Right lobe of liver (tissue), 6 donors: ENCODE measurements at regions not wholly inside any gene's neighbourhood (a gene's known extent, or its start where the extent isn't known, plus 50 kb on each side); places are given as distances from the start of the nearest gene placed in this dataset.
A peak's percentile ranks its signal among the peaks of the same experiment; 100 is the strongest.

Source experiments
- ATAC-seq, 4 donors: fragments of 200-7000 bp; cut with Tn5 transposase; one replicate each; pipeline ENCODE4 v1.9.1; 2020; ENCODE audit warnings: mild to moderate bottlenecking in 4 of 4, moderate library complexity in 4 of 4
- DNase-seq, 3 donors: peaks; one replicate each; pipeline ENCODE4 v3.0.0-alpha.2; 2020
- H3K27ac ChIP-seq, 3 donors: fragments of 200-600 bp; one replicate each; pipeline ENCODE4 v1.8.0; 2022
- H3K27me3 ChIP-seq, 2 donors: fragments of 200-600 bp; one replicate each; pipeline ENCODE4 v1.8.0; 2022
- H3K36me3 ChIP-seq, 4 donors: fragments of 200-600 bp; sonication (generic) in 1 of 4; one replicate each; pipeline versions ENCODE4 v1.5.1 to v1.8.0; 2017 to 2022; ENCODE audit warnings: control low read depth in 1 of 4
- H3K4me1 ChIP-seq, 4 donors: fragments of 200-600 bp; sonication (generic) in 1 of 4; one replicate each; pipeline versions ENCODE4 v1.5.1 to v1.8.0; 2017 to 2022; ENCODE audit warnings: control low read depth in 1 of 4
- H3K4me3 ChIP-seq, 3 donors: fragments of 200-600 bp; one replicate each; pipeline ENCODE4 v1.8.0; 2022
- H3K9me3 ChIP-seq, 4 donors: fragments of 200-600 bp; sonication (generic) in 1 of 4; one replicate each; pipeline versions ENCODE4 v1.5.1 to v1.8.0; 2017 to 2022; ENCODE audit warnings: control low read depth in 1 of 4
- POLR2A ChIP-seq: fragments of 450-650 bp; IDR thresholded peaks from one replicate; pipeline ENCODE4 v1.6.1; 2017; ENCODE audit warnings: antibody characterized with exemption, mild to moderate bottlenecking
- WGBS: methylation state at CpG from one replicate; pipeline ENCODE4 v1.1.6; 2018; ENCODE audit warnings: low coverage, low lambda C conversion rate; ENCODE audit not compliant: insufficient coverage; ENCODE audit errors: missing lambda C conversion rate; 5-methylcytosine and 5-hydroxymethylcytosine counted together
- intact Hi-C, 2 donors: fragments of 100-400 bp; cut with DNase I; formaldehyde crosslinking; loops; one replicate each; pipeline versions ENCODE4 v1.11.2 to v1.14.1; 2022
- TF ChIP-seq, protein P1 (sequence below), 4 donors: fragments of 200-600 bp in 3 of 4; fragments of 450-650 bp in 1 of 4; IDR thresholded peaks; one replicate each; pipeline versions ENCODE4 v1.5.1 to v1.8.0; 2016 to 2022; ENCODE audit warnings: antibody characterized with exemption in 4 of 4, mild to moderate bottlenecking in 2 of 4
- donor health status: DM: no; HTN: yes; CAD: no.
- donor health status: DM: no; HTN: no; CAD: no.
- donor health status: DM: no; HTN: no; CAD: no.
- donor health status: DM: no; HTN: yes; CAD: no.
- donor health status: DM: no; HTN: yes; CAD: no.

DNA sequence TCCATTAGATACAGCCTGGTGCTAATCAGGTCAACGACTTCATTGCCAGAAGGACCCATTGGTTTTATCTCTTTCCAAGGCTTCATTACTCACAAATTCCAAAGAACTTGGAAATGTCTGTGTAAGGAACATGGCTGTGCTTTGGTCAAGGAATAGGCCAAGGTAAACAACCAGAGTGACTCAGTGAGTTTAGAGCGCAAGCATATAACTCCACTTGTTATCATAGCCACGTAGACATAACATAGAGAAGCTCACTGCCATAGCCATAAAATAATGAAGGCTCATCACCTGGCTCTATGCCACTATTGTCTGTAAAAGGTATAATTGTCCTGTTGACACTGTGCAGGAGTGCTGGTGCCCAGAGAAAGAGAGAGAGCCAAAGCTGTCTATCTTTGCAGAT lies 139.3 kb upstream of the PLCXD3 start:
- WGBS = 68% methylated on average over 3 of the region's 3 CpGs
- H3K9me3 ChIP-seq = no peaks in the 10 kb centered on the region
- no peak overlapping the region for H3K4me3 ChIP-seq
- H3K27ac ChIP-seq = no peak overlapping the region
- H3K27me3 ChIP-seq = no peaks in the 10 kb centered on the region
- H3K36me3 ChIP-seq = no peaks in the 10 kb centered on the region
- no peaks in the 10 kb centered on the region for H3K4me1 ChIP-seq
- ATAC-seq = no peak
- TF ChIP-seq POLR2A = no peak
- TF ChIP-seq, protein P1, sequence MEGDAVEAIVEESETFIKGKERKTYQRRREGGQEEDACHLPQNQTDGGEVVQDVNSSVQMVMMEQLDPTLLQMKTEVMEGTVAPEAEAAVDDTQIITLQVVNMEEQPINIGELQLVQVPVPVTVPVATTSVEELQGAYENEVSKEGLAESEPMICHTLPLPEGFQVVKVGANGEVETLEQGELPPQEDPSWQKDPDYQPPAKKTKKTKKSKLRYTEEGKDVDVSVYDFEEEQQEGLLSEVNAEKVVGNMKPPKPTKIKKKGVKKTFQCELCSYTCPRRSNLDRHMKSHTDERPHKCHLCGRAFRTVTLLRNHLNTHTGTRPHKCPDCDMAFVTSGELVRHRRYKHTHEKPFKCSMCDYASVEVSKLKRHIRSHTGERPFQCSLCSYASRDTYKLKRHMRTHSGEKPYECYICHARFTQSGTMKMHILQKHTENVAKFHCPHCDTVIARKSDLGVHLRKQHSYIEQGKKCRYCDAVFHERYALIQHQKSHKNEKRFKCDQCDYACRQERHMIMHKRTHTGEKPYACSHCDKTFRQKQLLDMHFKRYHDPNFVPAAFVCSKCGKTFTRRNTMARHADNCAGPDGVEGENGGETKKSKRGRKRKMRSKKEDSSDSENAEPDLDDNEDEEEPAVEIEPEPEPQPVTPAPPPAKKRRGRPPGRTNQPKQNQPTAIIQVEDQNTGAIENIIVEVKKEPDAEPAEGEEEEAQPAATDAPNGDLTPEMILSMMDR (IDR thresholded peaks at IDR 0.05) = no peak
- DNase-seq = no peak
- intact Hi-C loops = no loop called here

DNA sequence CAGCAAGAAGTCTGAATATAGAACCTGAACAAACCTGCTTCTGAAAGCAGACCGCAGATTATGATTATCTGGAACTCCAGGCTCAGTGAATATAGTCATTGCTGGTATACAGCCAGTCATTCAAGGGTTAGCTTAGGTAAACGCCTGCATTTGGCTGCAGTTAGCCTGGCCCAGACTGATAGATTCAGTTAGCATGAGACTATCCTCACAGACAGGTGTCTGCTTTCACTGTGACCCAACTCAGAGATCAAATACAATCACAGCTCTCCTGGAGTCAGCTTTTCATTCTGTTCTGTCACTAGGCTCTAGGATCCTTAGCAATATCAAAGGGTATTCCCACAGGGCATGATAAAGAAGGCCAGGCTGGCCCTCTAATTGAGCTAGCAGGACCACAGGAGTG lies 138.6 kb upstream of the PLCXD3 start:
- peak; percentile 29 to 44 (median 40) for ATAC-seq

DNA sequence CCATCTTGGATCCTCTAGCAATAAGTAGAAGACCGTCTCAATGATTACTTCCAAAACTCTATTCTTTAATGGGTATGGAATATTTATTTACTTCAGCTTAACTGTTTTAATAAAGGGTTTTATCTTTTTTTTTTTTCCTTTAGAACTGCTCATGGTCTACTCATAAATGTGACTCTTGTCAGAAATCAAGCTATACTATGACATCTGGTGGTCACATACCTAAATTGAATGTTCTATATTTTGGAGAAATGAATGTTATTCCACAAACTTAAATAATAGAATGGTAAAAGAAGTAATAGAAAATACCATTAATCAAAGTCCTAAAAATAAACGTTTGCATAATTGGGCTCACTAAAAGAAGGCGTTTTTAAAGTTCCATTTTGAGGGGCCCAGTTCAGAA lies 131.2 kb upstream of the PLCXD3 start:
- ATAC-seq = peak in 2 of 4 donors; percentile 19 to 25
- H3K4me3 ChIP-seq = no peak overlapping the region
- peaks cover 0 to 32% (median 11%) of the 10 kb centered on the region in 4 donors for H3K4me1 ChIP-seq
- 45% methylated on average over 3 of the region's 3 CpGs for WGBS
- H3K9me3 ChIP-seq = no peaks in the 10 kb centered on the region
- TF ChIP-seq, protein P1 (IDR thresholded peaks at IDR 0.05) = peak; percentile 16 to 42 (median 28)
- no peak for TF ChIP-seq POLR2A
- intact Hi-C loops = no loop called here
- no peak for DNase-seq
- no peaks in the 10 kb centered on the region for H3K27me3 ChIP-seq
- no peaks in the 10 kb centered on the region for H3K36me3 ChIP-seq
- no peak overlapping the region for H3K27ac ChIP-seq

More for the DNA sequence above, 138.6 kb upstream of the PLCXD3 start:
- intact Hi-C loops = no loop called here
- DNase-seq = no peak
- Histone ChIP-seq H3K9me3 (no peaks in the 10 kb centered on the region), H3K36me3 (no peaks in the 10 kb centered on the region), H3K4me1 (no peaks in the 10 kb centered on the region), H3K27me3 (no peaks in the 10 kb centered on the region), H3K4me3 (no peak overlapping the region), H3K27ac (no peak overlapping the region)
- TF ChIP-seq POLR2A = no peak
- TF ChIP-seq, protein P1 (IDR thresholded peaks at IDR 0.05) = no peak
- WGBS = 29% methylated on average over 2 of the region's 2 CpGs

DNA sequence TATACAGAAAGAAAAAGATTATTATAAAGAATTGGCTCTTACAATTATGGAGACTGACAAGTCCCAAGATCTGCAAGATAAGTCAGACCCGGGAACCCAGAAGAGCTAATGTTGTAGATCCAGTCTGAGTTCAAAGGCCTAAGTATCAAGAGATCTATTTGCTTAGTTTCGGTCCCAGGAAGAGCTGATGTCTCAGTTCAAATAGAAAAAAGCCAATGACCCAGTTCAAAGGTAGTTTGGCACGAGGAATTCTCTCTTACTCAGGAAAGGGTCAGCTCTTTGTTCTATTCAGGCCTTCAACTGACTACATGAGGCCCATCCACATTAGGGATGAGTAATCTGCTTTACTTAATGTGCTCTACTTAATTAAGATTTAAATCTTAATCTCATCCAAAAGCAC lies 128.3 kb upstream of the PLCXD3 start:
- no peak overlapping the region for H3K4me3 ChIP-seq
- intact Hi-C loops = no loop called here
- peaks cover 0 to 37% (median 11%) of the 10 kb centered on the region in 4 donors for H3K4me1 ChIP-seq
- no peaks in the 10 kb centered on the region for H3K9me3 ChIP-seq
- ATAC-seq = peak; percentile 90 to 97 (median 92)
- no peaks in the 10 kb centered on the region for H3K36me3 ChIP-seq
- DNase-seq = peak in 1 of 3 donors; percentile 55
- TF ChIP-seq, protein P1 (IDR thresholded peaks at IDR 0.05) = no peak
- TF ChIP-seq POLR2A = no peak
- WGBS = 15% methylated on average over 3 of the region's 3 CpGs
- no peaks in the 10 kb centered on the region for H3K27me3 ChIP-seq
- peak overlapping the region in 1 of 3 donors; percentile 45 for H3K27ac ChIP-seq

DNA sequence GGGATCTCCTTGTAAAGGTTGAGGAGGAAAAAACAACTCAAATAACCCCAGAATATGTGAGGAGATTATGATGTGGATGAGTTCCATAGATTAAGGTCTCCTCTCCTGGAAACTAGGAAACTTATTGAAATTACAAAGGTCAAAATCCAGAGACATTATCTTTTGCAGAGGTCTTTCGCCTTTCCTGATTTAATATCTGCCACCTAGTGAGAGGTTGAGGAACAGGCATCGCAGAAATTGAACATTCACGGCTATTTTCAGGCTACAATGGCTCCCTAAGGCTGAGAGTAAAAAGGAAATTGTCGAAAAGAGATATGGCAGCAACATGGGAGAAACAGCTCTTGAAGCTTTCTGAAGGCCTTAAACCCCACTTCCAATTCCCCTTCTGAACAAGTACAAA lies 127.5 kb upstream of the PLCXD3 start:
- Histone ChIP-seq H3K36me3 (no peaks in the 10 kb centered on the region), H3K27me3 (no peaks in the 10 kb centered on the region), H3K4me3 (no peak overlapping the region), H3K27ac (peak overlapping the region in 1 of 3 donors; percentile 45), H3K9me3 (no peaks in the 10 kb centered on the region), H3K4me1 (peaks cover 0 to 37% (median 11%) of the 10 kb centered on the region in 4 donors)
- DNase-seq (no peak), ATAC-seq (peak; percentile 35 to 45 (median 38))
- TF ChIP-seq, protein P1 (IDR thresholded peaks at IDR 0.05) = peak in 2 of 4 donors; percentile 35 to 37
- no peak for TF ChIP-seq POLR2A
- 63% methylated on average over 4 of the region's 4 CpGs for WGBS
- intact Hi-C loops = no loop called here
